GM19397 (cell line): ENCODE measurements at regions not wholly inside any gene's neighbourhood (a gene's known extent, or its start where the extent isn't known, plus 50 kb on each side); places are given as distances from the start of the nearest gene placed in this dataset.

Experiments used
- ATAC-seq: cut with Tn5 transposase; IDR thresholded peaks from one replicate; pipeline ENCODE4 v1.9.1; 2021; ENCODE audit warnings: mild to moderate bottlenecking, moderate library complexity; ENCODE audit not compliant: unreplicated experiment

DNA sequence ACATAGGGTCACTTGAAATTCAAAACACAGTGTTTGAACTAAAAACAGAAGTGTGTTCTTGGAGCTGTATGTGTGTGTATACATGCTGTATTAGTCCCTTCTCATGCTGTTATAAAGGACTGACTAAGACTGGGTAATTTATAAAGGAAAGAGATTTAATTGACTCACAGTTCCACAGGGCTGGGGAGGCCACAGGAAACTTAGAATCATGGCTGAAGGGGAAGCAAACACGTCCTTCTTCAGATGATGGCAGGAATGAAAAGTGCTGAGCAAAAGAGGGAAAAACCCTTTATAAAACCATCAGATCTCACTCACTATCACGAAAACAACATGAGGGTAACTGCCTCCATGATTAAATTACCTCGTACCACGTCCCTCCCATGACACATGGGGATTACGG, 224.1 kb downstream of the BCAT1 start:
- no peak for ATAC-seq

DNA sequence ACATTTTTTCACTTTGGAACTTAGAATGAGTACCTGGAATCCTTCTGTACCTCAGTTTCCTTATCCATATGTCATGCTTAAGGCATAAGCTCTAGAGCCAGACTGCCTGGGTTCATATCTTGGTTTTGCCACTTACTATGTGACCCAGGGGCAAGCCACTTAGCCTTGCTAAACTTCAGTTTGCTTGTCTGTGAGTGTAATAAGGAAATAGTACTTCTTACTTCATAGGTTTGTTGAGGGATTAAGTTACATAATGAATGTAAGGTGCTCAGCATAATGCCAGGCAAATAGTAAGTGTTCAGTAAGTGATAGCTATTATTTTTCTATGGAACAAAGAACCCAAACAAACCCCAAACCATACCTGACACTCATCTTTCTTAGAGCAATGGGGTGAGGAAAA, 225.1 kb downstream of the BCAT1 start:
- no peak for ATAC-seq

DNA sequence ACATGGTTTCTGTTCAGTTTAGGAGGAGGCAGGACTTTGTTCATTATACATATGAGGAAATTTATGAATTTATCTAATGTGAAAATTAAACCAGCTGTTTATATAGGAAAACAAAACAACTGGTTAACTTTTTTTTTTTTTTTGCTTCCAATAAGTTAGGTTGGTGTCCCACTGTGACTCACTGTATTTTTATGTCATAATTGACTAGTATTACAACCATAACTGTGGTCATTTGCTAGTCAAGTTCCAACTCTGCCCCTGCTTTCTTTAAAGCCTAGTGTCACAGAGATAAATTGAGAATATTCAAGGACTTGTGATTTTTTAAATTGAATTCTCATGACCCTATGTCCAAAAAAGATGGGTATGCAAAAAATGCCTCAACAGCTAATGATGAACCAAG, 227.7 kb downstream of the BCAT1 start:
- ATAC-seq, result no peak

DNA sequence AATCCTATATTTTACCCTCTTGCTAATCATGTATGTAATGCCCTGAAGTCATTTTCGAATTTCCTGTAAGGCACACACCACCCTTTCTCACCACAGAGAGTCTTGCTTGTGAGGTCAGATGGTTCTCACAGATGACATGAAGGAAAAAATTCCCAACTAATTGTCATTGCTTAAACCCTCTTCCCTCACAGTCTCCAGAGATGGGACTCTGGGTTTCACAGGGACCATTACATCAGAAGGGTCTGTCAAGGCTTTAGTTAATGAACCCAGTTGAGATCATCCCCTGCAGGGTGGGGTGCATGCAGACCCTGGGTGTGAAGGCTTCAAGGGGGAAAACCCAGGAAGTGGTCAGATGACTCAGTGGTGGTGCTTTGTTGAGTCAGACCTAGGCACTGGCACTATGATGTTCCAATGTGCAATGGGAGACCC, 229.6 kb downstream of the BCAT1 start:
- peak; percentile 80 for ATAC-seq

DNA sequence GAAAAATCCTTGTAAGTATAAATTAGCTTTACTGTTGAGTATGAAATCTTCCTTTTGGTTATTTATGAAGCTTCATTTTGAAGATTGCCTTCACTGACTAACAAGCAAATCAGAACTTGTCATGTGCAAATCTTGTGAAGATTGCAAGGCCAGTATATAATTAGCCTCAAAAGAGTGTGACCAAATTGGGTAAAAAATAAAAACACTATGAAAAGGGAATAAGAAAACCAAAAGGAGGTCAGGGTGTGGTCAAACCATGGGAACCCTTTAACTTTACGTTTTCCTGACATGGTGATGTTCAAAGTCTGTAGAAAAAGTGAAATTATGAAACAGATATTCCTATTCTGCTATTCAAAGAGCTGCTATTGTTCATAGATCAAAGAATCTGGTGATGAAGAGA, 230.3 kb downstream of the BCAT1 start:
- no peak for ATAC-seq

DNA sequence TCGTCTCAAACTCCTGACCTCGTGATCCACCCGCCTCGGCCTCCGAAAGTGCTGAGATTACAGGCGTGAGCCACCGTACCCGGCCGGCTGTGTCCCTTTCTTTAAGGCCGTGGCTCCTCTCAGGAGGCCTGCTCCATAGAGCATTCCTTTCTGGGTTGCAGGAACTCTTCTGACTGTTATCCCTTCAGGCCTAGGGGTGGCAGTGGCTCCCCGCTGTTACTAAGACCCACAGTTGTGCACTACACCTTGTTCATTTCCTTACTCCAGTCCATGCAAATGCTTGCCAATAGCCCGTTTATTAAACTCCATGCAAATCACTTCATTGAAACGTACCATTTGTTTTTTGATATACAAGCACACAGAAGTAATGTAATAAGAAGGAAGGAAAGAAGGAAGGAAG, 234.7 kb downstream of the BCAT1 start:
- no peak for ATAC-seq

DNA sequence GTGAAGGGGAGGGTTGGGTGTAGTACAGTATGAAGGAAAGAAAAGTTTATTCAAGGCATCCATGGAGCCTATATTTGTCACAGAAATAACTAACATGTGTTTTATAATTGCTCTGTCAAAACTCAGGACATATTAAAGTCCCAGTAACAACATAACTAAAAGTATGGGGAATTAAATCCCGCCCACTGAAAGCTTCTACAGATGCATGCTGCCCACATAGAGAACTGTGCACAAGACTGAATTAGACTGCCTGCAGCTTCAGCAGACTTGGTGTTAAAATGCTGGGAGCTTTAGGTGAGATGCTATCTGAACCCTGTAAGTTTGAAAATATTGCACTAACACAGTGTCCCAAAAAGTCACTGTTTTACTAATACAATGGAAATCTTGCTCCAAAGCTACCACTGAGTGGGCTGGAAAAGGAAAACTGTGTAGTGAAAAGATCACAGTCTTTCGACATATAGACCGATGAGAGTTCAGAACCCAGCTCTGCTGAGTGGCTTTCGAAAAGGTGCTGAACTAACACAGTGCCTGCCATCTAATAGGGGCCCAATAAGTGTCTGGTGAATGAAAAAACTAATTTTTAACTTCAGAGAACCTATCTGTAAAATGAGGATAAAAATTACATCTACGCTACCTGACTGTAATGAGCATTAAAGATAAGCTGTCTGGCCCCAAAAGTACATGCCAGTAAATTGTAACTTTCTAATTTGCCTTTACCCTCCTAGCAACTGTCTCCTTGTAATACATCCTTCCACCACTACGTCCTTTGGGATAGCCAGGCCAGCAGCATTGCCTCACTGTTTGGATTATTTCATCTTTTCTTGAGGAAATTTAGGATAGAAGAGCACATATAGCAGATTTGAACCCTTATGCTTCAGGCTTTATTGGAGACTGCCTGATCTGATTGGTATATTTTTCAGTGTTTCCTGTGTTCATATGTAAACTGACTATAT, 237.6 kb downstream of the BCAT1 start:
- ATAC-seq, result no peak

DNA sequence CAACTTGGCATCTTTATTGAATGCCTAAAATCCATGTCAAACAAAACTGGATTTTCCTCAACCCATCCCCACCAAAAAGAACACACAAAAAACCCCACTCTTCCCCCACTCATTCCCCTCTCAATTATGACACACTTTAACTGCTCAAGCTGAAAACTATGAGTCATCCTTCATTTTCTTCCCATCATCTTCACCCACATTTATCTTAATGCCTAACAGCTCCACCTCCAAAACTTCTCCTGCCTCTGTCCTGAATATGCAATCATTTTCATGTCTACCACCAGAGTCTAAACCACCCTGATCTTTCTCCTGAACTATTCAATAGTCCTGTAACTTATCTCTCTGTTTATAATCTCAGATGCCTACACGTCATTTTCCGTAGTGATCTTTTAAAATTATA, 239.7 kb downstream of the BCAT1 start:
- no peak for ATAC-seq

DNA sequence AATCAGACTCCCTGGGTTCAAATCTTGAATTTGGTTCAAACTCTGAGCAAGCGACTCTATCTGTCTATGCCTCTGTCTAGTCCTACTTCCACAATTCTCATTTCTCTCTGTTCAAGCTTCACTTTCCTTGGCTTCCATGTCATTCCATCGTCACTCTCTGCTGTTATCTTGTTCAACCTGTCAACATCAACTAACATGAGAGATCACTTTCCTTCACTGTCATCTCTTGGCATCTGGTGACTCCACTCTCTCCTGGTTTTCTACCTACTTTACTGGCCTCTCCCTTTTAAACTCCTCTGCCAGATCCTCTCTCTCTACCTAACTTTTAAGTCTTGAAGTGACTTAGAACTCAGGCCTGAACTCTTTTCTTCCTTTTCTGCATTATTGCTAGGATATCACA, 240.2 kb downstream of the BCAT1 start:
- no peak for ATAC-seq

DNA sequence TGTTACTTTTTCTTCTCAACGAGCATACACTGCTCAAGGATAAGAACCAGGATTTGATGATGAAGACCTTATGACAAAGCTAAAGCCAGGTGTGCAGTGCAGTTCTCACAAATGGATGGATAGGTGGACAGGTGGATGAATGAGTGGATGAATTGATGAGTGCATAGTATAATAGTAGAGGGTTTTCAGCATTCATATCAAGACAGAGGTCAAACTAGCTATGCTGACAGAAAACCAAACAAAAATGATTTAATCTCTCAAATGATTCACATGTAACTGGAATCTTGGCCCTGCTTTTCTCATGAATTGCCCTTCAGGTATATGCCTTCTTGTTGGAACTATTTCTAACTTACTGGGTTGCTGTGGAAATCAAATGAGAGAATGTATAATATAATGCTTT, 240.9 kb downstream of the BCAT1 start:
- ATAC-seq, result no peak

DNA sequence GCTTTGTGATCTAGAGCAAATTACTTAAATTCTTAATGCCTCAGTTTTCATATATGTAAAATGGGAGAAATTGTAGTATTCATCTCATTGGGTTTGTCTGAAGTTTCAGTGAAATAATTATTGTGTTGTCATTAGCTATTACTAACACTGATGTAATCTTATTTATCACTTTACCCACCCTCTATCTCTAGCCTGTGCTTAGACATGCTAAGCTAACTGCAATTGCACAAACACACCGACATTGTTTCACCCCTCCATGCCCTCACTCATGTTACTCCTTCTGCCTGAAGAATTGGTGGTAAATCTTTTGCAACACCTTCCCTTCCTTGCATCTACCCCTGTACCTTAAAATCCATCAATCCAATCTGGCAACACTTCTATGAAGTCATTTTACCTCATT, 241.6 kb downstream of the BCAT1 start:
- ATAC-seq, result no peak

DNA sequence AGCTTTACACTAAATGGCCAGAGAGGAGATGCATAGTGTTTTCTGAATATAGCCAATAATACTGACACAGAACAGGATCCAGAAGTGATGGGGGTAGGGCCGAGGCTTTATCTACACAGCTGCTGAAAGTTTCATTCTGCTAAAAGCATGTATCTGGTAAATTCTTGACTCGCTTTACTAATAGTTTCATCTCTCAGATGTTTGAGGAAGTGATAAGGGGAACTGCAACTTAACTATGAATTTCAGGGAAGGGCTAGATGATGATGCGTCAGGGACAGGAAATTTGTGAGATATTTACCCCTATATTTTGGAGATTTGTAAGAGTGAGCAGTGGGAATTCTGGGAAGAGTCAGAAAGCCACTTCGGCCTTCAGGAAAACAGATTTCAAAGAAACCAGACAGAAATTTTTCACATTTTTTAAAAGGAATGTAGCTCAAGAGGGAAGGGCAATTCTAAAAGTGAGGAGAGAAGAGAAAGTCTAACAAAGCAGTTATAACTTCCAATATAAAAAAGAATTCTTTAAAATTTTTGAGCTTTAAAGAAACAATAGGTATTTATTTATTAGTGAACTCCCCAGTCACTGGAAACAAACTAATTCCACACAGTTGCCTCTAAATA, 243.1 kb downstream of the BCAT1 start:
- ATAC-seq, result peak; percentile 98

DNA sequence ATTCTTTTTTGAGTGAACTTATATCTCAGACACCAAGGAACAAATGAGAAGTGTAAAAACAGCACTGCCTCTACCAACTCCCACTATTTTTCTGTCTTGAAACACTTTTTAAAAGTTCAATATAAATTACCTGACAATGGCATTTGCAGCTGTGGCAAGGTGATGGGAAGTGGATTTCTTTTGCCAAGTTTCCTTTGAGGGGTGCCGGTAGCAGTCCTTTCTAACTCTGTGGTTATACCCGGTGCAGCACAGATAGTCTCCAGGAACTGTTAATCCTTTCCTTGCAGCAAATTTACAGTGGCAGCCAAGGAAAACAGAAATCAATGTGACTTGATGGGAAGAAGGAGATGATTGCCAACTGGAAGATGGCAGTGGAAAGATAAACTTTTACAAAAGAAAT, 243.7 kb downstream of the BCAT1 start:
- peak; percentile 17 for ATAC-seq

DNA sequence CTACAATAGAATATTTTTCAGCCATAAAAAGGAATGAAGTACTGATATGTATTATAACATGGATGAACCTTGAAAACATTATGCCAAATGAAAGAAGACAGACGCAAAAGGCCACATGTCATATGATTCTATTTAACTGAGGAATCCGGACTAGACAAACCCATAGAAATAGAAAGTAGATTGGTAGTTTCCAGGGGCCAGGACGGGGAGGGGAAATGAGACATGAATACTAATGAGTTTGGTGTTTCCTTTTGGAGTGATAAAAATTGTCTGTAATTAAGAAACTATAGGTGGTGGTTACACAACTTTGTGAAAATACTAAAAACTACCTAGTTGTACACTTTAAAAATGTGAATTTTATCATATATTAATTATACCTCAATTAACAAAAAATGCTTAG, 247.6 kb downstream of the BCAT1 start:
- no peak for ATAC-seq

DNA sequence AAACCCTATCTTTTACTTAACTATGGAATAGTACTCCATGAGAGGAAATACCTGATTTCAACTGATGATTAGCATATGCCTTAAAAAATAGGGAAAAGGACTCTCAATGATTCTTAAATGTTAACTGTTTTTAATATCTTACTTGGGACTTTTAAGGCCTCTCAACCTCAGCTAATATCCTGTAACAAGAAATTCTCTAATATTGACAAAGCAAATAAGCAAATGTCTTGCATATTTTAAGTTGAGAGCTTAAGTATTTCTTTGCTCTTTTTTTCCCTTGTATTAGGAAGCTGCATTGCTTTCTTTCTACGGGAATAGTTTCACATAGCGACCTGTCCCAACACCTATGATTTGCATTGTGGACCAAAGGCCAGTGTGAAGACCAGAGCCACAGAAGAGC, 249.9 kb downstream of the BCAT1 start:
- ATAC-seq, result no peak

DNA sequence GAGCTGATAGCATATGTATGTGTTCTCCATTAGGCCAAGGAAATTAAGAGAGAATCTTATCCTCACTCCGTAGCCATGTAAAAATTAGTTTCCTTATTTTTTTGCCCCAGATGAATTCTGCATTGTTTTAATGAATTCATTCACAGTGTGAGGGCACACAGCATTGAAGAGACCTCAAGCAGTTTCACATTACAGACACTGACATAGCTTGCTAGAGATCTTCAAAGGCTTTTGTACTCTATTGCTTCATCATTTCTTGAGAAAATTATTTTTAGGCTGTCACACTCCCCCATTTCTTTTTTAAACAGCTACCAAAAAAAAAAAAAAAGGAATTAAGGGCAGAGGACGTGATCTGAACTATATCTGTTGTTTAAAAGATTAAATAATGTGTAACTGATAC, 251.1 kb downstream of the BCAT1 start:
- no peak for ATAC-seq

DNA sequence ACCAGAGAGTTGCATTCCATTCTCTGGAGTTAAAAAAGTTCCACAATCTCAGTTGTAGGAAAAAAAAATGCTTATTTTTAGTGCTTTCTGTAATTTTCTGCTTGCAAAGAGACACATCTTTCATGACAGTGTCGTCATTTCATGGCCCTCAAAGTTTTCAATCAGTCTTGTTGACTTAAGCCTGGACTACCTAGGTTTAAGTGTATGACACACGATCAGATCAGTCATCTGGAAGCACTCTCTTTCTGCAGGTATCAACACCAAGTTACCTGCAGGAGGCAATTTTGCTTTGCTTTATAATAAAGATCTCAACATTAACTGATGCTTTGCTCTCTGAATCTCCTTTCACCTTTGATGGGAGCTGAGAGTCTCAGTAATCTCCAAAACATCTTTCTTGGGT, 251.6 kb downstream of the BCAT1 start:
- ATAC-seq, result no peak

DNA sequence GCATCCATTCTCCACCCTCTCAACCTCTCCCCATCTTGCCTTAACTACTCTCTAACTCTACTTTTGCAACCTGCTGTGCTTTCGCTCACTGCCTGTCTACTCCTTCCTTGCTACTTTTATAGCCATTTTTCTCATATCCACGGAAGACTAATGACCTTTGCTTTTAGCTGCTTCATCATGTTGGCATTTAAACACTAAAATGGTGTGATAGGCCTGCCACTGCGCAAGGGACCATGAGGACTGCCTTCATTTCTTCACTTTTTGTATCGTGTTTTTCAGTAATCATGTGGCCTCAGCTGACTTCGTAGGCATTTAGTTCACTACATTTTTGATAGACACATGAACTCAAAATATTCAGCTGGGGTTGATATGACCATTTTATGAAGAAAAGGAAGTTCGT, 252.1 kb downstream of the BCAT1 start:
- no peak for ATAC-seq

DNA sequence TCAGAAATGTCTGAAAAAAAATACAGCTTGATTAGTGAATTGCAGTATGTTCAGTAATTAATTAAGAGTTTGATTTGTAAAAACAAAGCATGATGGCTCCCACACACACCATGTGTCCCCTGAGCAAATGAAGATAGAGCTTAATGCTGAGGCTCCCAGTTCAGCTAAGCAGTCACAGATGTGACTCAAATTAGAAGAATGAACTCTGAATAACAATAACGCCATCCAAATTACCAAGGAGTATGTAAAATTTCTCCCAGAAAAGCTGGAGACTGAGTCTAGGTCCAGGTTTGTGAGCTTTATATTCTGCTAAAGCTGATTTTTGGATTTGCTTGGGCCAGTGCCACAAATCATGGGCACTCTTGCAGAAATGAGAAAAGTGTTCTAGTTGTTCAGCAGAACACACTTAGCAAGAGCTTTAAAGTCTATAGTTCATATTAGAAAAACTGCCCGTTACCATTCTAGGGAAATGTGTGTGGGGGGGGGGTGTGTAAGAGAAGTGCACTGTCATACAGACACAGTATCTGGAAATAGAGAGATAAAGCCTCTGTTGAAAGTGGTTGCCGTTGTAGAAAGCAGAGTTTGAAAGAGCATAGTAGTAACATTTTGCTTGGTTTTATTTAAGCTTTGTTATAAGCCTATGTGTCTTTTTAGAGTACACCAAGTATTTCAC, 253.1 kb downstream of the BCAT1 start:
- ATAC-seq, result no peak

DNA sequence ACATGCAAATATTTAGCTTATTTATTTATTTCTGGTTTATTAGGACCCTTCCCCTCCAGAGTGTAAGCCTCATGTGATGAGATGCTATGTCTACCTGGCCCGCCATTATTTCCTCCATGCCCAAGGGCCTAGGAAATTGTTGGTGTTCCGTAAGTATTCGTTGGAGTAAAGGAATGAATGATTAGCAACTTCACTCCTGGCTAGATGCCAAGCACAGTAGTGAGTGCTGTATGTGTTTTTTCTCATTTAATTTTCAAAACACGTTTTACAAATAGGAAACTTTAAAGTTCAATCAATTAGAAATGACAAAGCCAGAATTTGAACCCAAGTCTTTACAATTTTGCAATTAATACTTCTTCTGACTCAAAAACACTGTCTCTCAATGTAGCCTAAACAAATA, 253.8 kb downstream of the BCAT1 start:
- no peak for ATAC-seq

DNA sequence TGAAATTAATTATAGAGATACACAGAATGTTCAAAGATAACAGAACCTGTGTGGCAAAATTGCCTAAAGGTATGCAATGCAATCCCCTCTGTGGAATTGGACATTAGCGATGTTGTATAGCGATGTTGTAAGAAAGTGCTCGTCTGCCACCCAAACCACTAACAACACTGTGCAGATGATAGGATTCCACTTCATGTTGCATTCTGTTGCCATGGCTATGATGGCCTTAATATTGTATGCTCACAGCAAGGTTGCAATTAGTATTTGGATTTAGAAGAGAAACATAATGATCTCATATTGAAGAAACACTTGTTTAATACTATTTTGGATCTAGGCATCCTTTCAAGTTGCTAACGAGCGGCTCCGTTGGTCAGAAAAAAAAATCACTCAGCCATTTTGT, 260.3 kb downstream of the BCAT1 start:
- no peak for ATAC-seq

DNA sequence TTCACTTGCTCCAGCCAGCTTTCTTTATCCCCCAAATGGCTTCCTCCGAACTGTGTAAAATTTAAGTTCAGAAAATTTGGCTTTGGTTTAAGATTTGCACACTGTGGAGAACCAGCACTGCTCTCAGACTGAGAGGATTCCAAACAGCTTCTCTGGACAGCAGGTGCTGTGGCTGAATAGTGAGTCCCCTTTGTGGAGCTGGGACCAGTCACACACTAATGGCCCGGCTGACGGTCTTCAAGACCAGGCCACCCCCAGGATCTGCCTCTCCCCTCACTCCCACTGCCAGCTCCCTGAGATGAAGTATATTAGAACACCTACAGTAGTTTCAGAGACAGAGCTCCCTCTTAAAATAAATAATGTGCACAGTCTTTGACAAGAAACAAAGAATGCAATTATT, 267.3 kb downstream of the BCAT1 start:
- no peak for ATAC-seq
